ENCODE measurements at regions not wholly inside any gene's neighbourhood (a gene's known extent, or its start where the extent isn't known, plus 50 kb on each side); places are given as distances from the start of the nearest gene placed in this dataset.
"Not testable (repeated sequence)": the region's sequence is repeated elsewhere in the genome, so short reads cannot be mapped to it uniquely, and the experiment has no call there.

DNA sequence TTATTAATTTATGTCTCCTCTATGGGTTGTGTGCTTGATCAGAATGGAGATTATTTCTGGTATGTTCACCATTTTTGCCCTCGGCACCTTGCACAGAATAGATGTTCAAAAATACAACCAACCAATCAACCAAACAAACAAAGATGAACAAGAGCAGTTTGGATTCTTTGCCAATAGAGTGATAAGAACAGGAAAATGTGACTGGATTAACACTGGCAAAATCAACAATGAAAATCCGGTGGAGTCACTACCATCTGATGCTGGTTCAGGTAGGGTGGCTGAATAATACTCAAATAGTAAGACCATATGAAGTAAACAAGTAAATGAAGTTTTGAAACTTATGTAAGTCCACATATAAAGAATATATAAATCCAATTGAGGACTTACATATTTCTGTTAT lies 685.0 kb upstream of the EPHA5 start:
- DNase-seq, result no peak

- DNase-seq, result no peak
These were observed 681.5 kb upstream of the EPHA5 start for GRCh38 chr4:66351761-66352160.

DNA sequence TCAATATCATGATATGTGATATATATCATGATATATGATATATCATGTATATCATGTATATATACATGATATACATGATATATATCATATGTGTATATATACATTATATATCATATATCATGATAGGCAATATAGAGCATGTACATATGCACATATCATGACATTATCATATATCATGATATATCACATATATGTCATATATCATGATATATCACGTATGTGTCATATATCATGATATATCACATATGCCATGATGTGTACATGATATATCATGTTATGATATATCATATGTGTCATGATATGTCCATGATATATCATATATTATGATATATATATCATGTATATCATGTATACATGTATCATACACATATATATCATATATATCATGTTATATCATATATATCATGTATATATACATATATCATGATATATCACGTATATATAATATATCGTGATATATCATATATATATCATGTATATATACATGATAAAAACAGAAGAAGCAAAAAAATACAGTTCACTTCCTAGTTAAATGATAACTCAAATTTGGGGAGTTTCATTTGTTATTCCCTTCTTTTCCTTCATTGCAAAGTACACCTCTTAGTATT lies 670.1 kb upstream of the EPHA5 start:
- DNase-seq, result no peak

- no peak for DNase-seq
These were observed 668.7 kb upstream of the EPHA5 start for GRCh38 chr4:66339007-66339406.

- DNase-seq, result no peak
These were observed 661.5 kb upstream of the EPHA5 start for GRCh38 chr4:66331761-66332160.

- DNase-seq, result no peak
These were observed 659.8 kb upstream of the EPHA5 start for GRCh38 chr4:66330125-66330524.

DNA sequence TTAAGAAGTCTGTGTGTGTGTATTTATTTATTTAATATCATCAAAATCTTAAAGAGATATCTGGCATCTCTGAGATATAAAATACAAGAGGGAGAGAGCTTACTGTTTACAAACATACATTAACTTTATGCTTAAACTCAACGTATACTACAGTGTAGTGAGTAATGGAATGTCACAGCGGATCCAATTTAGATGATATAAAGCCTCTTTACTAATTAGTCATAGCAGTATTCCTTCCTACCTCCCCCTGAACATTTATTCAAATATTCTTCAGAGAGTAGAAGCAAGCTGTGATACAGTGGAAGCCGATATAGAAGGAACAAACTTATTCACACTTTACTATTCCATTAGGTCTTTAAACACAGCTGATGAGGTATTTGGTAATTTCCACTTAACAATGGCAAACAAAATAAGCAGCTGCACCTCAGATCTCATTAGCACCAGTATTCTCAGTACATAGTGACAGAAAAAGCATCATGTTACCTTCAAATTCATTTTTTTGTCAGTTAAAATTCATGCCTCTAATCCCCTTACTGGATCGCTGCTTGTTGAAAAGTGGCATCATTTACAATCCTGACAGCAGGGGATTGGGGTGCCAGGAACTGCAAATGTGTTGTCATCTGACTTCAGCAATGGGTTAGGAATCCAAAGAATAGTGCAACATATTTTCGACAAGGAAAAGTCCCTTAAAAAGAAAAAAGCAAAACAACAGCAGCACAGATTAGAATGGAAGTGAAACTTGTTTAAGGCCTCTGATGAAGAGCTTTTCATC lies 658.7 kb upstream of the EPHA5 start:
- DNase-seq, result no peak

- no peak for DNase-seq
These were observed 637.6 kb upstream of the EPHA5 start for GRCh38 chr4:66307641-66308438.

- no peak for DNase-seq
These were observed 630.1 kb upstream of the EPHA5 start for GRCh38 chr4:66300336-66300934.

- DNase-seq, result no peak
These were observed 628.3 kb upstream of the EPHA5 start for GRCh38 chr4:66298569-66298968.

DNA sequence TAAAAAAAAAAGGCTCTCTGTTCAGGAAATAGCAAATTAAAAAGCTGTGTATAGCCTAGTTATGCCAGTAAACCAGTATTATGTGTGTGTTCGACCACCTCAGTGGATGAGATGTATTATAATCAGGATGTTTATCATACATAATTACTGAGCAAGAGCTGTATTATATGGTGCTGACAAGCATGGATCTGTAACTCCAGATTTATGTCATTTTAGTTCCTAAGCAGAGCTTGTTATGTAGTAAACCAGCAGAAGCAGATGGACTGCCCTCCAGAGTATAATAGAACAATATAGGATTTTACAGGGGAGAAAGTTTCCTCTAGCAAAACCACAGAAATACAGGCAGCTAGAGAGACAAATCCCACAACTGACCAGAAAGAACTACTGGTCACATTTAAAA lies 627.4 kb upstream of the EPHA5 start:
- DNase-seq, result no peak

DNA sequence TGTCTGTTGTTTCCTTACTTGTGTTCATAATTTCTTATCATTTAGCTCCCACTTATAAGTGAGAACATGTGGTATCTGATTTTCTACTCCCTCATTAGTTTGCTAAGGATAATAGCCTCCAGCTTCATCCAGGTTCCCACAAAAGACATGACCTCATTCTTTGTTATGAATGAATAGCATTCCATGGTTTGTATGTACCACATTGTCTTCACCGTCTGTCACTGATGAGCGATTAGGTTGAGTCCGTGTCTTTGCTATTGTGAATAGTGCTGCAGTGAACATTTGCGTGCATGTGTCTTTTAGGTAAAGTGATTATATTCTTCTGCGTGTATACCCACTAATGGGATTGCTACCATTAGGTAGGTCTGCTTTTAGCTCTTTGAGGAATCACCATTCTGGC lies 624.3 kb upstream of the EPHA5 start:
- no peak for DNase-seq

DNA sequence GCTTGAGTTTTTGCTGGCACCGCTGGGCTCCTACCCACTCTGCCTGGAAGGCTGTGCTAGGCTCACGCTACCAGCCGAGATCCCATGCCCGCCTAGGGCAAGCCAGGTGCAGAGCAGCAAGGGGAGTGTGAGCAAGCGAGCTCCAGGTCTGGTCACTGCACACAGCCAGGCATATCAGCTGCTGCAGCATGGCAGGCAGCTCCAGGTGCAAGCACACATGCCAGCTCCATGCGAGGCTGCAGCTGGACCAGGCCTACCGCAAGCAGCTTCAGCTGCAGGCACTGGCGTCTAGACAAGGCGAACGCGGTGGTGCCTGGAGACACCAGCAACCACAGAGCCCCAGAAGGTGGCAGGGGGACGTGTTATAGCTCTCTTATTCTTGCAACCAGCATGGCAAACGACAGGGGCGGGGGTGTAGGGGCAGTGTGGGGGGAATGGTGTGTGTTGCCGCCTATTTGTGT lies 614.7 kb upstream of the EPHA5 start:
- no peak for DNase-seq

DNA sequence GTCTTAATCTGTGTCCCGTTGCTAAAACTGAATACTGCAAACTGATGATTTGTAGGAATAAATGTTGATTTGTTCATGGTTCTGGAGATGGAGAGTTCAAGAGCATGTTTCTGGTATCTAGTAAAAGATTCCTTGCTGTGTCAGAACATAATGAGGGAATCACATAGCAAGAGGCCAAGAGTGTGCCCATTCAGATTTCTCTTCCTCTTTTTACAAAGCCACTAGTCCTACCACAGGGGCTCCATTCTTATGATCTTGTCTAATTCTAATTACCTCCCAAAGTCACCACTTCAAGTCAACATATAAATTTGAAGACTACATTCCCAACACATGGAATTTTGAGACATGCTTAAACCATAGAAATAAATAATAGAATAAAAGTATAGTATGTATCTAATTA lies 608.8 kb upstream of the EPHA5 start:
- DNase-seq, result no peak

- DNase-seq, result peak; percentile 47
These were observed 605.2 kb upstream of the EPHA5 start for GRCh38 chr4:66275411-66276038.

DNA sequence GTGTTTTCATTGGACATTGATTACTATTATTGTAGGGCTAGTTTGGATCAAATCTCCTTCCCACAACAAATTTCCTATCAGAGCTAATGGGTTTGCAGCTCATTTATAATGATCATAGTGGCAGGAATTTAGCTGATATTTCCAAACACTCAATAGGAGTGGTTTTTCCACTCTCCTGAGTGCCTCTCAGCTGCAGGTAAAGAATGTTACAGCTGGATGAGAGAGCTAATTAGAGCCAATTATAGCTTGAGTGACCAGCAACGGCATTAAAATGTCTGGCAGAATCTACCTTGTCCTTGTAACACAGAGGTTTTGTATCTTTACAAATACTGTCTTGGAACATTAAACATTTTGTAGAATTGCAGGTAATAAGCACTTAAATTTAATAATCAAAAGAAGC lies 602.8 kb upstream of the EPHA5 start:
- DNase-seq, result no peak

GRCh38 chr4:66270356-66270755 lies 600.1 kb upstream of the EPHA5 start:
- DNase-seq, result not testable (repeated sequence)

DNA sequence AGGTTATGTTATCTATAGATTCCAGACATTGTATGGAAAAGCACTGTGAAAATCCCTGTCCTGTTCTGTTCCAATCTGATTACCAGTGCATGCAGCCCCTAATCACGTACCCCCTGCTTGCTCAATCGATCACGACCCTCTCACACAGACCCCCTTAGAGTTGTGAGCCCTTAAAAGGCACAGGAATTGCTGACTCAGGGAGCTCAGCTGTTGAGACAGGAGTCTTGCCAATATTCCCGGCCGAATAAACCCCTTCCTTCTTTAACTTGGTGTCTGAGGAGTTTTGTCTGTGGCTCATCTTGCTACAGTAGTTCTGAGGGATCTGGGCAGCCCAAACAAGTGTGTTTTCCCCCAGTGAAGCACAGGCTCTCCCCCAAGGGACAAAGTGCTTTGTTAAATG lies 596.3 kb upstream of the EPHA5 start:
- DNase-seq, result not testable (repeated sequence)

DNA sequence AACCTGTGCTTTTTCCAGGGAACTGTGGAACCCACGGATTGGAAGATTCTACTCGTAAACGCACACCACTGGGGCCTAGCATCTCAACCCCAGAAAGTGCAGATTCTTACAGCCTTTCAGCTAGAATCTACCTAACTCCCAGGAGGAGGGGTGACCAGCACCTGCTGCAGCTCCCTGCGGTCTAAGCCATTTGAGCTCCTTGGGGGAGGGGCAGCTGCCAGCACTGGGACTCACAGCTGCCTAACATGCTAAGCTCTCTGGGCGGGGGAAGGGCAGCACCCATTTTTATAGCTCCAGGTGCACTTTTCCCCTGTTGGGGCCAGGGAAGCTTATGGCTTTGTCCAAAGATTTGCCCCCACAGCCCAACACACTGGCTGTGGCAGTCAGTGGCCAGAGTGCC lies 595.7 kb upstream of the EPHA5 start:
- no peak for DNase-seq

- DNase-seq, result no peak
These were observed 582.0 kb upstream of the EPHA5 start for GRCh38 chr4:66252291-66252690.

- no peak for DNase-seq
These were observed 576.4 kb upstream of the EPHA5 start for GRCh38 chr4:66246643-66247042.

DNA sequence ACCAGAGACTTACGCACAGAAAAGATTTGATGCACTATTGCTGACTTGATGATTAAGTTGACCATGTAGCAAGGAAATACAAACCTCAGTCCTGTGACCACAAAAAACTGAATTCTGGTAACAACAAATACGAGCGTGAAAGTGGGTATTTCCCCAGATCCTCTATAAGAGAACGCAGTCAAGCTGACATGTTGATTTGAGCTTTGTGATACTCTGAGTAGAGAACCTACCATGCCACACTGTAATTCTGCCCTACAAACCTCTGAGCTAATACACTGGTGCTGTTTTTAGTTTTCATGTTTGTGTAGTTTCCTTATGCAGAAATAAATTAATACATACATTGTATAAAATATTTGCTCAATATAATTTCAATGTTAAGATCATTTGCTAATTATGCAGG lies 565.6 kb upstream of the EPHA5 start:
- DNase-seq, result no peak

DNA sequence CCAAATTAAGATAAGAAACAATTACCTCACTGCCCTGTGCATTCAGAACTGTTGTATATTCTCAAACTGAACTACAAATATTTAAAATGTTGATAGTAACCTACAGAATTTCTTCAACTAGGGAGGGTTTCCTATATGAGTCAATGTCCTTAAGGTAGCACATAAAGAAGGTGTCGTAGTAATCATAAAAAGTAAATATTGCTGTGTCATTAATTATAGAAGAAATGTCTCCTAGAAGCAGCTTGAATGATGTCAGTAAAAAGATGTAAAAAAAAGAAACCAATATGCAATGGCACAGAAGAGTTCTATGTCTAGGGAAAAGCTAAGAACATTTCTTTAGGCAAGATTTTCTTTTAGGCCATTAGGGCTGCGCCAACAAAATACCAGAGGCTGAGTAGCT lies 559.6 kb upstream of the EPHA5 start:
- no peak for DNase-seq
